Loucy (cell line): ENCODE measurements at regions not wholly inside any gene's neighbourhood (a gene's known extent, or its start where the extent isn't known, plus 50 kb on each side); places are given as distances from the start of the nearest gene placed in this dataset.

Experiments used
- H2AFZ ChIP-seq: fragments of 200-600 bp; sonication (generic); 2 replicates; pipeline ENCODE4 v1.6.0; 2016; ENCODE audit warnings: antibody characterized with exemption, mild to moderate bottlenecking, low read length, moderate library complexity
- H3F3A ChIP-seq: fragments of 200-600 bp; 2 replicates; pipeline ENCODE4 v1.6.0; 2016; ENCODE audit warnings: antibody characterized with exemption, low read depth, mild to moderate bottlenecking
- H3K27me3 ChIP-seq: fragments of 200-600 bp; sonication (generic); 2 replicates; pipeline ENCODE4 v1.6.1; 2014; ENCODE audit warnings: low read length, mild to moderate bottlenecking; ENCODE audit not compliant: insufficient read depth, poor library complexity, severe bottlenecking
- H3K36me3 ChIP-seq: fragments of 200-600 bp; sonication (generic); 2 replicates; pipeline ENCODE4 v1.6.1; 2016; ENCODE audit warnings: low read length; ENCODE audit not compliant: insufficient read depth
- H3K4me1 ChIP-seq: fragments of 200-600 bp; sonication (generic); 2 replicates; pipeline ENCODE4 v1.5.1; 2014; ENCODE audit warnings: low read length, mild to moderate bottlenecking; ENCODE audit not compliant: insufficient read depth, poor library complexity, severe bottlenecking
- H3K4me2 ChIP-seq: fragments of 200-600 bp; sonication (generic); 2 replicates; pipeline ENCODE4 v1.6.0; 2014; ENCODE audit warnings: antibody characterized with exemption, low read length, low read depth, mild to moderate bottlenecking; ENCODE audit not compliant: poor library complexity, severe bottlenecking
- H3K4me3 ChIP-seq: fragments of 200-600 bp; sonication (generic); 2 replicates; pipeline ENCODE4 v1.5.1; 2014; ENCODE audit warnings: low read length, mild to moderate bottlenecking, mixed read lengths; ENCODE audit not compliant: poor library complexity, severe bottlenecking
- H3K79me2 ChIP-seq: fragments of 200-600 bp; sonication (generic); 2 replicates; pipeline ENCODE4 v1.6.1; 2014; ENCODE audit warnings: low read length; ENCODE audit not compliant: insufficient read depth
- H3K9ac ChIP-seq: fragments of 200-600 bp; sonication (generic); 2 replicates; pipeline ENCODE4 v1.6.0; 2014; ENCODE audit warnings: mild to moderate bottlenecking, low read depth, low read length, moderate library complexity; ENCODE audit not compliant: poor library complexity, severe bottlenecking
- H3K9me2 ChIP-seq: fragments of 200-600 bp; sonication (generic); replicated peaks from 2 replicates; pipeline ENCODE4 v1.6.1; 2016; ENCODE audit warnings: low read depth, low read length, mixed read lengths
- H3K9me3 ChIP-seq: fragments of 200-600 bp; sonication (generic); 2 replicates; pipeline ENCODE4 v1.6.1; 2014; ENCODE audit warnings: mild to moderate bottlenecking, antibody characterized with exemption, low read length, low read depth; ENCODE audit not compliant: insufficient read depth
- H4K20me1 ChIP-seq: fragments of 200-600 bp; sonication (generic); 2 replicates; pipeline ENCODE4 v1.6.0; 2014; ENCODE audit warnings: antibody characterized with exemption, low read length, mild to moderate bottlenecking; ENCODE audit not compliant: insufficient read depth, poor library complexity, severe bottlenecking
- CTCF ChIP-seq: fragments of 200-600 bp; sonication (generic); conservative IDR thresholded peaks from 2 replicates; pipeline ENCODE4 v1.5.1; 2014; ENCODE audit warnings: mild to moderate bottlenecking, antibody characterized with exemption, low read length
- EZH2phosphoT487 ChIP-seq: fragments of 200-600 bp; IDR thresholded peaks from 2 replicates; pipeline ENCODE4 v1.6.1; 2018; ENCODE audit warnings: antibody characterized with exemption, mild to moderate bottlenecking, moderate library complexity, borderline replicate concordance

GRCh38 chr6:119533603-119534279 lies 184.2 kb upstream of the MAN1A1 start:
- Histone ChIP-seq H3K9me2 (no peaks in the 10 kb centered on the region), H3K27me3 (no peaks in the 10 kb centered on the region), H3K36me3 (no peaks in the 10 kb centered on the region), H3K4me3 (no peak overlapping the region), H3K9ac (no peak overlapping the region), H3K79me2 (no peaks in the 10 kb centered on the region), H2AFZ (no peak overlapping the region), H3K4me2 (no peak overlapping the region), H3K9me3 (no peaks in the 10 kb centered on the region), H4K20me1 (no peaks in the 10 kb centered on the region), H3K4me1 (no peaks in the 10 kb centered on the region), H3F3A (no peaks in the 10 kb centered on the region)
- no peak for TF ChIP-seq EZH2phosphoT487
- TF ChIP-seq CTCF, result no peak

GRCh38 chr6:119527231-119527578 lies 177.6 kb upstream of the MAN1A1 start:
- Histone ChIP-seq H3K9ac (no peak overlapping the region), H3K4me3 (no peak overlapping the region), H3K9me3 (no peaks in the 10 kb centered on the region), H4K20me1 (no peaks in the 10 kb centered on the region), H3F3A (no peaks in the 10 kb centered on the region), H2AFZ (no peak overlapping the region), H3K27me3 (no peaks in the 10 kb centered on the region), H3K36me3 (no peaks in the 10 kb centered on the region), H3K4me1 (peaks cover 6% of the 10 kb centered on the region), H3K4me2 (no peak overlapping the region), H3K9me2 (no peaks in the 10 kb centered on the region), H3K79me2 (no peaks in the 10 kb centered on the region)
- TF ChIP-seq CTCF (no peak), EZH2phosphoT487 (no peak)

- H3K9me3 ChIP-seq, result no peaks in the 10 kb centered on the region
- peaks cover 6% of the 10 kb centered on the region for H3K4me1 ChIP-seq
- no peaks in the 10 kb centered on the region for H3K9me2 ChIP-seq
- no peaks in the 10 kb centered on the region for H4K20me1 ChIP-seq
- H3K9ac ChIP-seq, result no peak overlapping the region
- H3K27me3 ChIP-seq, result no peaks in the 10 kb centered on the region
- no peaks in the 10 kb centered on the region for H3K79me2 ChIP-seq
- no peak overlapping the region for H3K4me2 ChIP-seq
- H3K4me3 ChIP-seq, result no peak overlapping the region
- TF ChIP-seq CTCF (no peak), EZH2phosphoT487 (no peak)
- H2AFZ ChIP-seq, result no peak overlapping the region
- H3K36me3 ChIP-seq, result no peaks in the 10 kb centered on the region
- no peaks in the 10 kb centered on the region for H3F3A ChIP-seq
Observed at GRCh38 chr6:119526561-119527230, 177.1 kb upstream of the MAN1A1 start.
